ENCODE measurements at regions not wholly inside any gene's neighbourhood (a gene's known extent, or its start where the extent isn't known, plus 50 kb on each side); places are given as distances from the start of the nearest gene placed in this dataset.

GRCh38 chr6:115577270-115577669, 483.4 kb downstream of the FRK start:
- H3K9me3 Mint-ChIP-seq = peaks cover 1% of the 10 kb centered on the region
- no peaks in the 10 kb centered on the region for H3K36me3 Mint-ChIP-seq (ENCODE audit: low read depth)
- CTCF ChIA-PET = no interaction called here
- no peaks in the 10 kb centered on the region for H3K27me3 Mint-ChIP-seq
- no peak for DNase-seq
- POLR2A ChIA-PET = no interaction called here
- TF ChIP-seq CTCF (IDR thresholded peaks at IDR 0.05) = no peak
- no peaks in the 10 kb centered on the region for H3K4me1 Mint-ChIP-seq
- intact Hi-C loops (cut with micrococcal nuclease) = no loop called here
- ATAC-seq (ENCODE audit: low read depth) = no peak
- H3K27ac Mint-ChIP-seq = no peak overlapping the region
- H3K4me3 Mint-ChIP-seq = no peak overlapping the region

- Mint-ChIP-seq H3K27me3 (no peaks in the 10 kb centered on the region), H3K9me3 (peaks cover 1% of the 10 kb centered on the region), H3K27ac (no peak overlapping the region), H3K4me3 (no peak overlapping the region), H3K36me3 (ENCODE audit: low read depth) (no peaks in the 10 kb centered on the region), H3K4me1 (no peaks in the 10 kb centered on the region)
- no peak for ATAC-seq (ENCODE audit: low read depth)
- DNase-seq = no peak
- CTCF ChIA-PET = no interaction called here
- POLR2A ChIA-PET = no interaction called here
- intact Hi-C loops (cut with micrococcal nuclease) = no loop called here
- no peak for TF ChIP-seq CTCF (IDR thresholded peaks at IDR 0.05)
Measured at GRCh38 chr6:115575285-115575684, 485.4 kb downstream of the FRK start.

GRCh38 chr6:115573861-115574260, 486.8 kb downstream of the FRK start:
- Mint-ChIP-seq H3K27me3 (no peaks in the 10 kb centered on the region), H3K27ac (no peak overlapping the region), H3K4me3 (no peak overlapping the region), H3K9me3 (peaks cover 1% of the 10 kb centered on the region), H3K36me3 (ENCODE audit: low read depth) (no peaks in the 10 kb centered on the region), H3K4me1 (no peaks in the 10 kb centered on the region)
- no peak for DNase-seq
- no peak for ATAC-seq (ENCODE audit: low read depth)
- CTCF ChIA-PET = no interaction called here
- POLR2A ChIA-PET = no interaction called here
- intact Hi-C loops (cut with micrococcal nuclease) = no loop called here
- TF ChIP-seq CTCF (IDR thresholded peaks at IDR 0.05) = no peak

- ChIA-PET CTCF (no interaction called here), POLR2A (no interaction called here)
- TF ChIP-seq CTCF (IDR thresholded peaks at IDR 0.05) = no peak
- ATAC-seq (ENCODE audit: low read depth) (no peak), DNase-seq (no peak)
- H3K27ac Mint-ChIP-seq = no peak overlapping the region
- no peaks in the 10 kb centered on the region for H3K4me1 Mint-ChIP-seq
- H3K4me3 Mint-ChIP-seq = no peak overlapping the region
- H3K9me3 Mint-ChIP-seq = peaks cover 7% of the 10 kb centered on the region
- intact Hi-C loops (cut with micrococcal nuclease) = no loop called here
- no peaks in the 10 kb centered on the region for H3K36me3 Mint-ChIP-seq (ENCODE audit: low read depth)
- no peaks in the 10 kb centered on the region for H3K27me3 Mint-ChIP-seq
Measured at GRCh38 chr6:115570331-115570730, 490.4 kb downstream of the FRK start.

- no peaks in the 10 kb centered on the region for H3K4me1 Mint-ChIP-seq
- ChIA-PET POLR2A (no interaction called here), CTCF (no interaction called here)
- H3K4me3 Mint-ChIP-seq = no peak overlapping the region
- H3K9me3 Mint-ChIP-seq = peaks cover 6% of the 10 kb centered on the region
- DNase-seq (no peak), ATAC-seq (ENCODE audit: low read depth) (no peak)
- no peaks in the 10 kb centered on the region for H3K36me3 Mint-ChIP-seq (ENCODE audit: low read depth)
- H3K27ac Mint-ChIP-seq = no peak overlapping the region
- intact Hi-C loops (cut with micrococcal nuclease) = no loop called here
- H3K27me3 Mint-ChIP-seq = no peaks in the 10 kb centered on the region
- no peak for TF ChIP-seq CTCF (IDR thresholded peaks at IDR 0.05)
Measured at GRCh38 chr6:115554060-115554459, 506.6 kb downstream of the FRK start.
